Heart left ventricle (tissue), 13 donors: ENCODE measurements at regions not wholly inside any gene's neighbourhood (a gene's known extent, or its start where the extent isn't known, plus 50 kb on each side); places are given as distances from the start of the nearest gene placed in this dataset.

Source experiments
- POLR2A ChIP-seq, 2 donors: fragments of 450-650 bp; IDR thresholded peaks; one replicate each; pipeline ENCODE4 v1.6.1; 2017; ENCODE audit warnings: antibody characterized with exemption in 2 of 2, mild to moderate bottlenecking in 2 of 2, moderate library complexity in 2 of 2
- TF ChIP-seq, protein P1 (sequence below), 12 donors: fragments of 200-600 bp; sonication (generic) in 4 of 12; IDR thresholded peaks; one replicate each; pipeline versions ENCODE4 v1.5.0 to v1.8.0; 2018 to 2022; ENCODE audit warnings: antibody characterized with exemption in 12 of 12, mild to moderate bottlenecking in 5 of 12
- donor health status: ischemic (EF 13 %, LVEDD 7.1; RV severe dilation, severe dysfunction).
- donor health status: DM: no; HTN: yes; CAD: no.
- donor health status: DM: no; HTN: no; CAD: no.
- donor health status: ischemic (EF 25% LVEDD 6.9; RV normal size, moderate dysfunction).
- donor health status: ischemic (EF 25% LVEDD 5.7; RV mildly dilated, moderate dysfunction).
- donor health status: ischemic (EF 35%, LVEDD 5.7; RV mildly dilated, moderate dysfunction).
- donor health status: nonischemic (EF 11% LVEDD 7.7; RV severe dilation, severe dysfunction).
- donor health status: DM: yes; HTN: yes; CAD: no.
- donor health status: PGD.
- donor health status: ischemic (EF 29% LVEDD 5.4; RV normal size, mild dysfunction).
- donor health status: nonischemic (EF 23%, LVEDD 6.1; RV moderate dilation, normal function).

- TF ChIP-seq, protein P1, sequence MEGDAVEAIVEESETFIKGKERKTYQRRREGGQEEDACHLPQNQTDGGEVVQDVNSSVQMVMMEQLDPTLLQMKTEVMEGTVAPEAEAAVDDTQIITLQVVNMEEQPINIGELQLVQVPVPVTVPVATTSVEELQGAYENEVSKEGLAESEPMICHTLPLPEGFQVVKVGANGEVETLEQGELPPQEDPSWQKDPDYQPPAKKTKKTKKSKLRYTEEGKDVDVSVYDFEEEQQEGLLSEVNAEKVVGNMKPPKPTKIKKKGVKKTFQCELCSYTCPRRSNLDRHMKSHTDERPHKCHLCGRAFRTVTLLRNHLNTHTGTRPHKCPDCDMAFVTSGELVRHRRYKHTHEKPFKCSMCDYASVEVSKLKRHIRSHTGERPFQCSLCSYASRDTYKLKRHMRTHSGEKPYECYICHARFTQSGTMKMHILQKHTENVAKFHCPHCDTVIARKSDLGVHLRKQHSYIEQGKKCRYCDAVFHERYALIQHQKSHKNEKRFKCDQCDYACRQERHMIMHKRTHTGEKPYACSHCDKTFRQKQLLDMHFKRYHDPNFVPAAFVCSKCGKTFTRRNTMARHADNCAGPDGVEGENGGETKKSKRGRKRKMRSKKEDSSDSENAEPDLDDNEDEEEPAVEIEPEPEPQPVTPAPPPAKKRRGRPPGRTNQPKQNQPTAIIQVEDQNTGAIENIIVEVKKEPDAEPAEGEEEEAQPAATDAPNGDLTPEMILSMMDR (IDR thresholded peaks at IDR 0.05): no peak
- no peak for TF ChIP-seq POLR2A (IDR thresholded peaks at IDR 0.05)
Measured at GRCh38 chr20:7159903-7160302, 392.4 kb downstream of the BMP2 start.
